A549 (cell line): ENCODE measurements at regions not wholly inside any gene's neighbourhood (a gene's known extent, or its start where the extent isn't known, plus 50 kb on each side); places are given as distances from the start of the nearest gene placed in this dataset.

ENCODE experiments used
- CTCF ChIP-seq: fragments of >200 bp; sonication (Bioruptor Twin); formaldehyde crosslinking; IDR thresholded peaks from 3 replicates; pipeline ENCODE4 v1.5.1; 2016
- ELK1 ChIP-seq: fragments of 150-350 bp; IDR thresholded peaks from 2 replicates; pipeline ENCODE4 v1.6.1; 2014; ENCODE audit warnings: low read depth, mild to moderate bottlenecking, low read length
- NR3C1 ChIP-seq: fragments of >200 bp; sonication (Bioruptor Twin); formaldehyde crosslinking; IDR thresholded peaks from 3 replicates; pipeline ENCODE4 v1.6.1; 2017
- PBX3 ChIP-seq: IDR thresholded peaks from 2 replicates; pipeline ENCODE4 v1.6.1; 2012
- POLR2A ChIP-seq: IDR thresholded peaks from 2 replicates; pipeline ENCODE4 v1.6.1; 2012; ENCODE audit warnings: mild to moderate bottlenecking, low read length
- RAD21 ChIP-seq, 2 experiments: fragments of >200 bp in 1 of 2; sonication (Bioruptor Twin) in 1 of 2; formaldehyde crosslinking in 1 of 2; IDR thresholded peaks in 1 of 2; conservative IDR thresholded peaks in 1 of 2; 2 replicates in 1 of 2; 3 replicates in 1 of 2; pipeline ENCODE4 v1.6.1; 2012 to 2018; ENCODE audit warnings: inconsistent platforms in 1 of 2
- RFX5 ChIP-seq: fragments of 450-650 bp; IDR thresholded peaks from 2 replicates; pipeline ENCODE4 v1.7.1; 2014; ENCODE audit warnings: antibody characterized with exemption, mild to moderate bottlenecking, moderate library complexity
- ZFP36 ChIP-seq: fragments of 450-650 bp; IDR thresholded peaks from 2 replicates; pipeline ENCODE4 v1.6.1; 2014; ENCODE audit warnings: borderline replicate concordance; ENCODE audit not compliant: partially characterized antibody

- TF ChIP-seq CTCF (no peak), ELK1 (no peak), PBX3 (no peak), NR3C1 (no peak), POLR2A (no peak), RAD21 (conservative IDR thresholded peaks at IDR 0.05 in 1 of 2, IDR thresholded peaks at IDR 0.05 in 1 of 2) (no peak), RFX5 (no peak), ZFP36 (no peak)
Measured at GRCh38 chr1:87993051-87993450, 664.4 kb downstream of the LMO4 start.
